GM12864 (cell line): ENCODE measurements at regions not wholly inside any gene's neighbourhood (a gene's known extent, or its start where the extent isn't known, plus 50 kb on each side); places are given as distances from the start of the nearest gene placed in this dataset.

Source experiments
- DNase-seq: peaks from one replicate; pipeline ENCODE4 v3.0.0-alpha.2; 2011; ENCODE audit warnings: low read depth
- H3K4me3 ChIP-seq: 2 replicates; pipeline ENCODE4 v1.5.1; 2011; ENCODE audit warnings: mild to moderate bottlenecking, low read depth, low read length, control low read depth
- CTCF ChIP-seq: IDR thresholded peaks from 2 replicates; pipeline ENCODE4 v1.5.1; 2011; ENCODE audit warnings: low read depth, mild to moderate bottlenecking, moderate library complexity, low read length, control low read depth, inconsistent platforms; ENCODE audit errors: missing control alignments

GRCh38 chr10:88106366-88106765, 242.9 kb downstream of the PTEN start:
- no peak overlapping the region for H3K4me3 ChIP-seq
- no peak for DNase-seq
- TF ChIP-seq CTCF: no peak

GRCh38 chr10:88107296-88108097, 244.1 kb downstream of the PTEN start:
- TF ChIP-seq CTCF: no peak

GRCh38 chr10:88108115-88108610, 244.7 kb downstream of the PTEN start:
- peak; percentile 30 for TF ChIP-seq CTCF
- DNase-seq: peak; percentile 95
- H3K4me3 ChIP-seq: no peak overlapping the region

More at GRCh38 chr10:88107296-88108097, 244.1 kb downstream of the PTEN start:
- no peak for DNase-seq
- no peak overlapping the region for H3K4me3 ChIP-seq

- no peak for TF ChIP-seq CTCF
- H3K4me3 ChIP-seq: no peak overlapping the region
- no peak for DNase-seq
Observed at GRCh38 chr10:88110355-88110754, 246.9 kb downstream of the PTEN start.

GRCh38 chr10:88110822-88111221, 247.4 kb downstream of the PTEN start:
- no peak for TF ChIP-seq CTCF
- no peak overlapping the region for H3K4me3 ChIP-seq
- DNase-seq: no peak

GRCh38 chr10:88111294-88111693, 247.9 kb downstream of the PTEN start:
- no peak for DNase-seq
- TF ChIP-seq CTCF: no peak
- no peak overlapping the region for H3K4me3 ChIP-seq

GRCh38 chr10:88113232-88113631, 249.8 kb downstream of the PTEN start:
- H3K4me3 ChIP-seq: no peak overlapping the region
- DNase-seq: no peak
- TF ChIP-seq CTCF: no peak
